Fibroblast of lung (primary cell): ENCODE measurements at regions not wholly inside any gene's neighbourhood (a gene's known extent, or its start where the extent isn't known, plus 50 kb on each side); places are given as distances from the start of the nearest gene placed in this dataset.

Experiments used
- CTCF ChIP-seq, 2 donors: IDR thresholded peaks in 1 of 2; conservative IDR thresholded peaks in 1 of 2; 1 replicate in 1 of 2; 2 replicates in 1 of 2; pipeline ENCODE4 v1.5.1; 2011 to 2012; ENCODE audit warnings: low read length in 2 of 2, control low read depth in 1 of 2, inconsistent platforms in 1 of 2, low read depth in 1 of 2, mild to moderate bottlenecking in 1 of 2
- EZH2 ChIP-seq: IDR thresholded peaks from 2 replicates; pipeline ENCODE4 v1.5.1; 2012; ENCODE audit warnings: low read length, control low read depth, mild to moderate bottlenecking; ENCODE audit errors: missing control alignments

- no peak for TF ChIP-seq CTCF (conservative IDR thresholded peaks at IDR 0.05 in 1 of 2, IDR thresholded peaks at IDR 0.05 in 1 of 2; ENCODE audit: low read depth in 1 of 2, low read length in 2 of 2)
- no peak for TF ChIP-seq EZH2
These were observed 104.5 kb downstream of the IL20RB start for GRCh38 chr3:137062250-137062649.
